GM19463 (cell line): ENCODE measurements at regions not wholly inside any gene's neighbourhood (a gene's known extent, or its start where the extent isn't known, plus 50 kb on each side); places are given as distances from the start of the nearest gene placed in this dataset.
"Not testable (repeated sequence)": the region's sequence is repeated elsewhere in the genome, so short reads cannot be mapped to it uniquely, and the experiment has no call there.

Source experiments
- ATAC-seq: cut with Tn5 transposase; IDR thresholded peaks from one replicate; pipeline ENCODE4 v1.9.1; 2021; ENCODE audit warnings: mild to moderate bottlenecking, moderate library complexity; ENCODE audit not compliant: unreplicated experiment

DNA sequence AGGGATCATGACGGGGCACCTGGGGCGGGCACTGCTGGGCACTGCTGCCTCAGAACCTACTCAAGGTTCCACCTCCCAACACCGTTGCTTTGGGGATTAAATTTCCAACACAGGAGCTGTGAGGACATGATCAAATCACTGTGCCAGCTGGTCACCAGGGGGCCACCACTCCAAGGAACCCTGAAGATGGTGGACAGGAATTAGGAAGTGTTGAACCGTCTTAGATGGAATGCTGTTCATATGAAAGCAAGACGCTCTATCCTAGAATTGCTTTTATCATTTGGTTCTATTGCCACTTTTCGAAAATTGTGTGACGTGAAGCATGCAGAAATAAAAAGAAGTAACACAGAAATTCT is 140.3 kb downstream of the DLL1 start:
- ATAC-seq, result no peak

DNA sequence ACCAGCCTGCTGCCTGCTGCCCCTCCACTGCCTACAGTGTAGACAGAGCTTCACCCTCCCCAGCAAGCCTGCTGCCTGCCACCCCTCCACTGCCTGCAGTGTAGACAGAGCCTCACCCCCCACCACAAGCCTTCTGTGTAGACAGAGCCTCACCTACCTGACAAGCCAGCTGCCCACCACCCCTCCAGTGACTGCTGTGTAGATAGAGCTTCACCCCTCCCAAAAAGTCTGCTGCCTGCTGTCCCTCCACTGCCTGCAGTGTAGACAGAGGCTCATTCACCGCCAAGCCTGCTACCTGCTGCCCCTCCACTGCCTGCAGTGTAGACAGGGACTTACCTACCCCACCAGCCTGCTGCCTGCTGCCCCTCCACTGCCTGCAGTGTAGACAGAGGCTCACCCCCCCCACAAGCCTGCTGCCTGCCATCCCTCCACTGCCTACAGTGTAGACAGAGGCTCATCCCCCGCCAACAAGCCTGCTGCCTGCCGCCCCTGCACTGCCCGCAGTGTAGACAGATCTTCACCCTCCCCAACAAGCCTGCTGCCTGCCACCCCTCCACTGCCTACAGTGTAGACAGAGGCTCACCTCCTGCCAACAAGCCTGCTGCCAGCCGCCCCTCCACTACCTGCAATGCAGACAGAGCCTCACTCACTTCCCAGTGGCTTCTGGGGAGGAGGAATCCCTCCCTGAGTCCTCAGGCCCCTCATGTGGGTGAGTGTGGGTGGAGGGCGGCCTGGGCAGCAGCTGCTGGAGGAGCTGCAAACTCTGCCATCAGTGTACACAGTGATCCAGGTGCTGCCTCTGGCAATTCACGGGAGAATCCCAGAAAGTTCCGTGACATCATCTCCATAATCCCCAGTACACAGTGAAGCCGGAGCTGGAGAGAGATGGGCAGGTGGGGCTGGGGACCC is 140.9 kb downstream of the DLL1 start:
- ATAC-seq, result no peak

DNA sequence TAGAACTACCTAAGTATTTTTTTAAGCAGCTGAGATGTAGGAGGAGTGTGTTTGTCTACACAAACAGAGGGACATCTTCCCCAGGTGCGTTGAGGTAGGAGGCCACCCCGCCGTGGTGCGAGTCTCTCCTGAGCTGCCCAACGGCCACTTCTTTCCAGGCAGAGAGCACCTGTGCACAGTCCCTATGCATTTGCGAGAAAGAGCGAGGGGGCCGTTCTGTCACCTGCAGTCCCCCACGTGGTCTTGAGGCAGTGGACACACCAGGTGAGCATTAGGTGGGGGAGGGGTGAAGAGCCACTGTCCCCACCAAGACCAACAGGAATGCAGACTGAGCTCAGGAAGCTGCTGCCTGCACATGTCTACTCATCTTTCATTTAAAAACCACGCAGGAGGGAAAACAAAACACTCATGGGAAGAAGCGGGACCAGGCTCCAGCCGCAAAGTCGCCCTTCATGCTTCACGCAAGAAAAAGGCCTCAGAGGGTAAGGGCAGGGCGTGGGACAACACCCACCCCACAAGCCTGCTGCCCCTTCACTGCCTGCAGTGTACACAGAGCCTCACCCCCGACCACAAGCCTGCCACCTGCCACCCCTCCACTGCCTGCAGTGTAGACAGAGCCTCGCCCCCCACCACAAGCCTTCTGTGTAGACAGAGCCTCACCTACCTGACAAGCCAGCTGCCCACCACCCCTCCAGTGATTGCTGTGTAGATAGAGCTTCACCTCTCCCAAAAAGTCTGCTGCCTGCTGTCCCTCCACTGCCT is 142.0 kb downstream of the DLL1 start:
- ATAC-seq, result no peak

DNA sequence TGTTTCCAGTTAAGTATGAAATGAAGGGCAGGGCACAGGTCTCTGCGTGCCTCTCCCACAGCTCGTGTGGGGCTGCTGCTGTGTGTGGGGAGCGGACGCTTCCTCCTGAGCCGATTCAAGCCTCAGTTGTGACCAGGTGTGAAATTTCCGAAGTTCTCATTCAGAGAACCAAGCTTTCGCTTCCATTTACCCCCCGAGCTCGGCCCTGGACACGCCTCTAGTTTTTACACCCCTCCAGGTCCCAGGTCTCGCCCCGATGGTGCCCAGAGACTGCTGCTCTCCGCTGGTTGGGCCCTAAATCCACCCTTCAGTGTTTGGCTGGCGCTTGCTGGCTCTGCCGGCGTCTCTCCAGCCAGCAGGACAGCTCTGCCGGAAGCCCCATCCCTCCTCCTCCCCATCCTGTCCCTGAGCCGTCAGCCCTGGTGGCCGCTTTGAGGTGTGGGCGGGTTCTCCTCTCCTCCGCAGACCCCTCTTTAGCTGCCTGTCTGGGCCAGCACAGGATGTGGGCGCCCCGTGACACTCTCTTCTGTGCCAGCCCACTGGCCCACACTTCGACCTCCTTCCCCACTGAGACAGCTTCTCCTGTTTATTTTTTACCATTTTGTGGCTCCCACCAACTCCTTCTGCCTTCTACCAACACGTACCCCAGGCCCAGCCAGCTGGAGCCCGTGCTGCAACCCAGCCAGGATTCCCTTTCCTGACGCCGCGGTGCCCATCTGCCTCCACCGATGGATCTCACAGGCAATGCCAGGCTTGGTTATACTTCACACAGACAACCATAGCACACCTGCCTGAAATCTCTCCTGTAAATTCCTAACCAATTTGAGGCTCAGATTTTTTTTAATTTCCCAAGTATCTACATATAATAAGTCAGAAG is 142.8 kb downstream of the DLL1 start:
- ATAC-seq, result no peak

GRCh38 chr6:170147056-170147787 is 143.7 kb downstream of the DLL1 start:
- ATAC-seq, result no peak

- no peak for ATAC-seq
These were observed 144.2 kb downstream of the DLL1 start for GRCh38 chr6:170146640-170147039.

DNA sequence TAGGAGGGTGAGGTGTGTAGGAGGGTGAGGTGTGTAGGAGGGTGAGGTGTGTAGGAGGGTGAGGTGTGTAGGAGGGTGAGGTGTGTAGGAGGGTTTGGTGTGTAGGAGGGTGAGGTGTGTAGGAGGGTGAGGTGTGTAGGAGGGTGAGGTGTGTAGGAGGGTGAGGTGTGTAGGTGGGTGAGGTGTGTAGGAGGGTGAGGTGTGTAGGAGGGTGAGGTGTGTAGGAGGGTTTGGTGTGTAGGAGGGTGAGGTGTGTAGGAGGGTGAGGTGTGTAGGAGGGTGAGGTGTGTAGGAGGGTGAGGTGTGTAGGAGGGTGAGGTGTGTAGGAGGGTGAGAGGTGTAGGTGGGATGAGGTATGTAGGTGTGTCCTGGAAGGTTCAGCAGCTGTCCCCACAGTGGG is 144.7 kb downstream of the DLL1 start:
- ATAC-seq, result not testable (repeated sequence)

DNA sequence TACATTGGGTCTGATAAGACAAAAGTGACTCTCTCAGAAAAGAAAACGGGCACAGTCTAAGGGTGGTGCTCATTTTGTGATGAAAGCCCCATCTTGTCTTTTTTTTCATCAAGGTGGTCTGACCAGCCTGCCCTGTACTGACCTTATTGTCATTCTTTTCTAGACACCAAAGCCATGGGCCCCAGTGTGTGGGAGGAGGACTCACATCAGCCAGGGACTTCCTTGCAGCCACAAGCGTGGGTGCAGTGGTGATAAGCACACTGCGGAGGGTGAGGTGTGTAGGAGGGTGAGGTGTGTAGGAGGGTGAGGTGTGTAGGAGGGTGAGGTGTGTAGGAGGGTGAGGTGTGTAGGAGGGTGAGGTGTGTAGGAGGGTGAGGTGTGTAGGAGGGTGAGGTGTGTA is 145.2 kb downstream of the DLL1 start:
- not testable (repeated sequence) for ATAC-seq

DNA sequence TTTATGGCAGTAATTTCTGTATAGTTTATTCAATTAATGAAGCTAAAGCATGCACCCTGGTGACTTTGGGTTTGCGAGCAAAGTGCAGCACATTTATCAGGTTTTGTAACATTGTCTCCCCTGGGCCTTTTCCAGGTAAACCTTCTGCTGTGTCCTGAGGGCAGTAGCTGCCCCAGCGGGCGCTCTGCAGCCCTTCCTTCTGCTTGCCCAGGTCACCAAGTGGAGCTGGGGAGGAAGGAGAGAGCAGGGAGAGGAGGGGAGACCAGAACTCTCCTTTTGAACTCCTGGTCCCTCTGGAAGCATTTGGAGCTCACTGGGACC is 145.6 kb downstream of the DLL1 start:
- ATAC-seq, result no peak

- ATAC-seq, result no peak
These were observed 146.2 kb downstream of the DLL1 start for GRCh38 chr6:170144571-170145271.

DNA sequence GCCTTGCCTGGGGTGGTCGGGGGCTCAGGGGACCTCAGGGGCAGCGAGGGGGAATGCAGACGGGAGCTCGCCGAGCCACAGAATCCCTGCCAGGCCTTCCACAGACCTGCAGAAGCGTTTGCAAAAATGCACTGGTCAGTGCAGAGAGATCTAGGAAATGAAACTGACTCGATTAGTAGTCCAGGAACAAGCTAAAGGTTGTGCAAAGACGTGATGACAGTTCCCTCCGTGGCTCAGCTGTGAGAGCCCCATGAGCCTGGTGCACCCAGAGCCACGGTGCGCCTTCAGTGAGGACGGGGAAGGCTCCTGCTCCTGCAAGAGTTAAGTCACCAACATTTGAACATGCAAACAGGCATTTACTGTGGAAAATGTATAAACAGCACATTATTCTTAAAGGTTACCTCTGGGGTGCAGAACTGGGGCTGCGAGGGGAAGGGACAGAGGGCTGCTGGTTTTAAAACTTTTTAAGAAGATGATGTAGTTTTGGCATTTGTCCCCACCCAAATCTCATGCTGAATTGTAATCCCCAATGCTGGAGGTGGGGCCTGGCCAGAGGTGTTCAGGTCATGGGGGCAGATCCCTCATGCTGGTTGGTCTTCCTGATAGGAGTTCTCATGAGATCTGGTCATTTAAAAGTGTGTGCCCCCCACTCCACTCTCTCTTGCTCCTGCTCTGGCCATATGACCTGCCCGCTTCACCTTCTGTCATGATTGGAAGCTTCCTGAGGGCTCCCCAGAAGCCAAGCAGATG is 147.3 kb downstream of the DLL1 start:
- ATAC-seq, result no peak

DNA sequence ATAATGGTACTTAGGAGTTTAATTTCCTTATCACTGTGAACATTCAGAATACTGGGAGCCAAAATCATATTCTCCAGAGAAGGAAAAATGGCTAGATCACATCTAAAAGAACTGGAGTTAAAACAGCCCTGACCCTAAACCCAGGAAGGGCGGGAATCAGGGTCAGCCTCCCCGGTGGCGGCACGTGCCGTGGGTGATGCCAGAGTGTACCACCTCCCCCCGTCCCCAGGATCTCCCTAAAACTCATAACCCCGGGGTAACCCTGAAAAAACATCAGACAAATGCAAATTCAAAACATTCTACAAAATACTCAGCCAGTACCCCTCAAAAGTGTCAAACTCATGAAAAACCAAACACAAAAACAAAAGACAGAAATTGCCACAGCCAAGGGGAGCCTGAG is 148.3 kb downstream of the DLL1 start:
- no peak for ATAC-seq

DNA sequence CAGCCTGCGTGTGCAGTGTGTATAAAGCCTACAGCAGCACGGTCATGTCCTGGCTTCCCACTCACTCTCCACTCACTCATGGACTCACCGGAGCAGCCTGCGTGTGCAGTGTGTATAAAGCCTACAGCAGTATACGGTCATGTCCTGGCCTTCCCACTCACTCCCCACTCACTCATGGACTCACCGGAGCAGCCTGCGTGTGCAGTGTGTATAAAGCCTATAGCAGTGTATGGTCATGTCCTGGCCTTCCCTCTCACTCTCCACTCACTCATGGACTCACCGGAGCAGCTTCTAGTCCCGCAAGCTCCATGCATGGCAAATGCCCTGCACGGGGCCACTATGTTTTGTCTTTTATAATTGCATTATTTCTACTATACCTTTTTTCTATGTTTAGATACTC is 149.8 kb downstream of the DLL1 start:
- ATAC-seq, result not testable (repeated sequence)

DNA sequence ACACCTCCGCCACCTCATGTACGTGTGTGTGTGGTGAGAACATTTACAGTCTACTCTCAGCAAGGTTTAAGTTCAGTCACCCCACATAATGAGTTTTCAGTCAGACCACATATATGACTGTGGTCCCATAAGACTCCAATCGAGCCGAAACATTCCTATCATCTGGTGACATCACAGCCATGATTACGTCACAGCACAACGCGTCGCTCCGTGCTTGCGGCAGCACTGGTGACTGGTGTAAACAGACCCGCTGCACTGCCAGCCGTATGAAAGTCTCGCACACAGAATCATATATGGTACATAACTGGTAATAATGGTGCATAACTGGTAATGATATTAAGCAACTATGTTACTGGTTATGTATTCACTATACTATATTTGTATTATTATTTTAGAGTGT is 150.7 kb downstream of the DLL1 start:
- no peak for ATAC-seq

DNA sequence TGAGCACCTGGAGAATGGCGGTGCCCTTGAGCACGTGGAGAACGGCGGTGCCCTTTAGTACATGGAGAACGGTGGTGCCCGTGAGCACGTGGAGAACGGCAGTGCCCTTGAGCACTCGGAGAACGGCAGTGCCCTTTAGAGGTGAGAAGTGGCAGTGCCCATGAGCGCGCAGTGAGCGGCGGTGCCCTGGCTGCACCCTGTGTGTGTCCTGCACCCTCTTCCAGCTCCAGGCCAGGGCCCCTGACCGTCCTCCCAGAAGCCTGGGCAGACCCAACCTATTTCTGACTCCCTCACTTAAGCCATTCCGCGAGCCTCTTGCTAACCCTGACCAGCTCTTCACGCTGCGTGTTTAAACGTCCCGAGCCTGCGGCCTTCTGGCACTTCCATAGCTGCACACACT is 151.3 kb downstream of the DLL1 start:
- no peak for ATAC-seq

GRCh38 chr6:170139046-170139445 is 151.8 kb downstream of the DLL1 start:
- not testable (repeated sequence) for ATAC-seq

- no peak for ATAC-seq
These were observed 152.7 kb downstream of the DLL1 start for GRCh38 chr6:170137911-170138910.
